HG02678 (cell line): ENCODE measurements at regions not wholly inside any gene's neighbourhood (a gene's known extent, or its start where the extent isn't known, plus 50 kb on each side); places are given as distances from the start of the nearest gene placed in this dataset.

Experiments
- ATAC-seq: cut with Tn5 transposase; IDR thresholded peaks from one replicate; pipeline ENCODE4 v1.9.1; 2021; ENCODE audit warnings: mild to moderate bottlenecking, moderate library complexity; ENCODE audit not compliant: unreplicated experiment

DNA sequence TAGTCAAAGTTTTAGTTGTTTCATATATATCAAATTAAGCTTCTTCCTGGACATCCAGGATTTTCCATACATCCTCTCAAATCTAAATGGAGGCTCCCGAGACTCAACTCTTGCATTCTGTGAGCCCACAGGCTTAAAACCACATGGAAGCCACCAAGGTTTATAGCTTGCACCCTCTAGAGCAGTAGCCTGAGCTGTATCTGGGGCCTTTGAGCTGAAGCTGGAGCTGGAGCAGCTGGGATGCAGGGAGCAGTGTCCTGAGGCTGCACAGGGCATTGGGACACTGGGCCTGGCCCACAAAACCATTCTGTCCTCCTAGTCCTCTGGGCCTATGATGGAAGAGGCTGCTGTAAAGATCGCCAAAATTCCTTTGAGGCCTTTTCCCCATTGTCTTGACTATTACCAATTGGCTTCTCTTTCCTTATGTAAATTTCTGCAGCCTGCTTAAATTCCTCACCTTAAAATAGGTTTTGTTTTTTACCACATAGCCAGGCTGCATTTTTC, 151.0 kb downstream of the COX7C start:
- ATAC-seq = no peak

DNA sequence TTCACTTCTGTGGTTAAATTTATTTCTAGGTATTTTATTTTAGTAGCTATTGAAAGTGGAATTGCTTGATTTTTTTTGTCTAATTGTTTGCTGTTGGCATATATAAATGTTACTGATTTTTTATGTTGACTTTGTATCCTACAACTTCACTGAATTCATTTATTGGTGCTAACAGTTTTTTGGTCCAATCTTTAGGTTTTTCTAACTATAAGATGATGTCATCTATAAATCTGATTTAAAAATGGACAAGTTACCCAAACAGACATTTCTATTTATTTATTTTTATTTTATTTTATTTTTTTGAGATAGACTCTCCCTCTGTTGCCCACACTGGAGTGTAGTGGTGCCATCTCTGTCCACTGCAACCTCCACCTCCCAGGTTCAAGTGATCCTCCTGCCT, 162.3 kb downstream of the COX7C start:
- ATAC-seq = no peak

DNA sequence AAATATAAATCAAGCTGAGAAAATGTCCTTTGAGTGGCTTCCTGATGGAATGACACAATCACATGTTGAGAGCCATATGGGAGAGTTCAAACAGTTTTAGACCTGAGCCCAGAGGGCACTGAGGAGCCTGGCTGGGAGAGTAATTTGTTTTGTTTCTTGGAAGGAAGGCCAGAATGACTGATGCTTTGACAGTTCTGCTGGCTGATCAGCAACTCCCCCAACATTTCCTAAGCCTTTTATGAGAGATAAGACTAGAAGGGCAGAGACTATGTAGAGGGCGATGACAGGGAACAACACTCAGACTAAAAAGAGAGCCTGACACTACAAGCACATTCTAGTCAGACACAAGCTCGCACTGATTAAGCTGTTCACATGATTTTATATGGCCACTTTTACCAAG, 169.2 kb downstream of the COX7C start:
- no peak for ATAC-seq

DNA sequence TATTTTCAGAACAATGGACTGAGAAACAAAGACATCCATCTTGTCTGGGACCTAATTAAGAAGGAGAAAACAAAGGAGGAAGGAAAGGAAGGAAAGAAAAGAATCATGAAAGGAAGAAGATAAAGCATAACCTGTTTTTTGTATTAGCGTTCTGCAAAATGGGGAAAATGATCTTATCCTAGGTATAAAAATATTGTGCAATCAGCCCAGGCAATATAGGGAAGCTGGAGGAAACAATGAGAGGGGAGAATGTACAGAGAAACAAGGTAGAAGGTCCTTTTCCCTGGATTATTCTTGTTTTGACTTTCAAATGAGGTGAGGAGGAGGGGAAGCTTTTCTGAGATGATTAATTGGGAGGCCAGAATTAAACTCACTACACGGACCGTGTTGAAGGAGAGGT, 177.9 kb downstream of the COX7C start:
- no peak for ATAC-seq

DNA sequence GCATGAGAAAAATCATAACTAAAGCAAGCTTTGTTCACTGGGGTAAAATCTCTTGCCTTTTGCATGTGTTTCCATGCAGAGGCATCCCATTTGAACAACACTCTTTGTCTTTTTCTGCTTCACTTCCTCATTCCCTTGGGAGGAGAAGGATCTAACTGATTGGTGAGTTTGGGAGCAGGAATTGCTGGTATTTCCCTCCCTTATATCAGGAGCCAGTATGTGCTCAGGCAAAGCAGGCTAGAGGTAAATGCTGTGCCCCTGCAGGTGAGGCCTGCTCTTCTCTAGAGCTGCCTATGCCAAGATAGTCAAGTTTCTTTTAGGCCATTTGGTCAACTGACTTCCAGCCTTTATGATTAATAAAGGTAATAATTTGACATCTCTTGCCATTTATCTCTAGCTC, 179.9 kb downstream of the COX7C start:
- ATAC-seq = no peak

DNA sequence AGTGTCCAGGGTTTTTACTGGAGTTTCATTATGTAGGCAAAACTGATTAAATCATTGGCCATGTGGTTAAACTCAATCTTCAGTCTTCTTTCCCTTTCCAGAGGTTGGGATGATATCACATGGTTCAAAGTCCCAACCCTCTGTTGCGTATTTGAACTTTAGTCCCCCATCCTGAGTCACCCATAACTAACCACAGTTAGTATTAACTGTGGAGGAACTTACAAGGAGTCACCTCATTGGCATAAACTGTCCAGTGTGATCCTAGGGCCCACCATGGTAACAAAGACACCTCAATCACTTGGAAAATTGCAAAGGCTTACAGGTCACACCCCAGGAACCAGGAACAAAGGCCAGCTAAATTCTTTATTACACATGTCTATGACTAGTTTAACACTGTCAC, 188.5 kb downstream of the COX7C start:
- no peak for ATAC-seq

DNA sequence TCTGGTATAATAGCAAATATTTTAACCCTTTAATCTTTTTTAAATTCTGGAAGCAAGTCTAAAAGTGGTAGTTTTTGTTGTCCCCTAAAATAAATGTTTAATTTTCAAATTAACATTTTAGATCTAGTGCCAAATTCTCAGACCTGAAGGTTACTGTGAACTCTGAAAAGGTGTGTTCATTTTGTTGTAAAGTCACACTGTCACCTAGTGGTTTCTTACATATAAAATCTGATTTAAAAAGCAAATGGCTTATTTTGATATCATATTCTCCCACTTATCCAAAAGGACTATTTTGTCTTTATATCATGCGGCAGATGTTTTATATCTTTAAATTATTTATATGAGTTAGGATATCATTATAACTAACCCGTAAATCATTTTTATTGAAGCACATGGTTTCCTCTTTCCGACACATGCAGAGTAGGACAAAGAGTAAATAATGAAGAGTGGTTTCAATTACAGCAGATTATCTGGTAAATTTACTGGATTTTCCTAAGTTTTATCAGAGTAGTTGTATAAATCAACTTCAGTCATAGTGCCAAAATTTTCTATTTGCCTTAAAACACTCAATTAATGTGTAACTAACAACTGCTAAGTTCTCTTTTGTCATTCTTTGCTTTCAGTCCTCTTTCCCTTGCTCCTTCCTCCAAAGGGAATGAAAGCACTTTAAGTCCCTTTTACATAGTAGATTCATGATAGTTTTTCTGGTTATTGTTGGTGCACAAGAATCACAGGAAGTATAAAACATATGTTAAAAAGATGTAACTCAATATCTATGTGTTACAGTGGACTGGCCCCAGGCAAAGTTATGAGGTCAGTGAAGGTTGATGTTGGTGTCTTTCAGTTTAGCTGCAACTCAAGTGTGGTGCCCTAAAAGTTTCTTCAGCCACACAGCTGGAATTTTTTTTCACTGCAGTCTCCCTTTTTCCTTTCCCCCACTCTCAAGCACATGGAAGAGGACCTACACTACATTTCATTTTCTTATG, 189.6 kb downstream of the COX7C start:
- no peak for ATAC-seq

DNA sequence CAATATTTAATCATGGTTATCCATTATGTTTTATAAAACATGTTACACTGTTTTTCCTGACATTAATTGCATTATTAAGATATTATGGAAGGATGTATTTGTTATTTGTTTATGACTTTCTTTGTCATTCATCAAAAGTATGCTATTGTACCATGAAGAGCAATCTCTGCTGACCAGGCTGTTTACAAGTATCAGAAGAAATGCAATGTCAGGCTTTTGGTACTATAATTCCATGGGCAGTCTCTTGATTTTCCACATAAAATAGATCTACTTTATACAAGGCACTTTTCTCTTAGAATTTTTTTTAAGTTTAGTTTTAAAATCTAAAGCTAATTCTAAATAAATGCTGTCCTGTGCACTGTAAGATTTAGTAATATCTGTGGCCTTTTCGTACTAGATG, 196.6 kb downstream of the COX7C start:
- ATAC-seq = no peak

DNA sequence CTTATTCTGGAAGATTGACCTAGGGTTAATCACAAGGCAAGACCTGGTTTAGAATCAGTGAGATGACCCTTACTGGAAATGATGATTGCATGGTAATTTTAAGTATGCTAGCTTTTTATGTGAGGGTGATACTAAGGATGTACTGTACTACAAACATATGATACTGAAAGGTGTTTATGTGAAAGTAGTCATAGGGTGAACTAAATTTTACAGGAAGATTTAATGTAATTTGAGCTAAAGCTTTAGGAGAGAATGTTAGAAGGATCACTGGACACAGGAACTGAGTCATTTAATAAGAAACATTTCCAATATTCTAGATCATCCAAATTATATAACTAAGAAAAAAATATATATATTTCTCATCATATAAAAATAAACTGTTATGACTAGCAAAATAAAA, 197.2 kb downstream of the COX7C start:
- no peak for ATAC-seq

DNA sequence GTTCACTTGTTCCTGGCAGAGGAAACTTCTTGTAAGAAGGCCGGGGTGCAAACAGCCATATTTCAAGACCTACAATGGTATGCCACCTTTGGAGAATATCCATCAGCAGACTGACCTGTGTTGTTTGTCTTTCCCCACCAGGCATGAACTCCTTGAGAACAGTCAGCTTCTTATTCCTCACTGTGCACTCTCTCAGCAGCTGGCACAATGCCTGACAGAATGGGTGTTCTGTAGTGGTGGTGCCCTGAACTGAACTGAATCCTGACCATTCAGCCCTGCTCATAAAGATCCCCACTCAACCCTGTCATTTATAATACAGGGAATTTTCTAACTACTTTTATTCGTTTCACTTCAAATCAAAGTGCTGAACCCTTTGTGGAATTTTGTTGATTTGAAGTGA, 206.9 kb downstream of the COX7C start:
- ATAC-seq = no peak

DNA sequence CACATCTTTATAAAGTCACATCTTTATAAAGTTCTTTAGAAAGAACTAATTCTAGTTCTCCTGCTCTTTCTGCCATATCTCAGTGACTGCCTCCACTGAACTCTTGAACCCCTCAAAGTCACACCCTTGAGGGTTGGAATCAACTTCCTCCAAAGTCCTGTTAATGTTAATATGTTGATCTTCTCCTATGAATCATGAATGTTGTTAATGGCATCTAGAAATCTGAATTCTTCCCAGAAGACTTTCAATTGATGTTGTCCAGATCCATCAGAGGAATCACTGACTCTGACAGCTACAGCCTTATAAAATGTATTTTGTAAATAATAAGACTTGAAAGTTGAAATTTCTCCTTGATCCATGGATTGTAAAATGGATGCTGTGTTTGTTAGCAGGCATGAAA, 213.4 kb downstream of the COX7C start:
- ATAC-seq = no peak

DNA sequence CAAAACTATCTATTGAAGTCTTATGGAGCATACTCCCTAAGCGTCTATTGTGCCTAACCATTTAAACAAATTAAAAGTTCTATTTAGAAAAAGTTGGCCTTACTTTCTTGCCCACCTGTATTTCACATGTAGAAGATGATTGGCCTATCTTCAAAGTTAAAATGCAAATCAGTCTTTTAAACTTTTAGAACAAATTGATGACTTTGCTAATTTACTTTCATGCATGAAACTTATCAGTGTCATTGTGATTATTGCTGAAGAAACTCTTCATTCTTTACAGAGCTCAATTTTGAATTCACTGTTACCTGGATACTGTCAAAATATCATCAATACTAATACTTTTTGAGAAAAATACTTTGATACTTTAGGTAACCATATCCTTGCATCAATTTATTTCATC, 216.1 kb downstream of the COX7C start:
- no peak for ATAC-seq

DNA sequence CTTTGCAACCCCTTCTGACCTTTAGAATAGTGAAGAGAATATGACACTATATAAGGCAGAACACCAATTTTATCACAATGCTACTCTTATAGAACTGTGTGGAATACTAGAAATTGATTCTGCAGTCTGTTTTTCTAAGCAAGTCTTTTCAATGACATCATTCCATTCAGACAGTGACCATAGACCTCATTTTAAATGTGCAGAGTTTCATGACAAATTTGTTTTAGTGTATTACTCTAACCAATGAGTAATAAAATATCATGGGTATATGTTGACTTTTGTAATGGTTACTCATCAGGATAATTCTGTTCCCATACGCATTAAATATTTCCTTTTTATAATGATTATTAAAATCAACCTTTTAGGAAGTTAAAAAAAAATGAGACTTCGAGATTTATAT, 219.9 kb downstream of the COX7C start:
- no peak for ATAC-seq

DNA sequence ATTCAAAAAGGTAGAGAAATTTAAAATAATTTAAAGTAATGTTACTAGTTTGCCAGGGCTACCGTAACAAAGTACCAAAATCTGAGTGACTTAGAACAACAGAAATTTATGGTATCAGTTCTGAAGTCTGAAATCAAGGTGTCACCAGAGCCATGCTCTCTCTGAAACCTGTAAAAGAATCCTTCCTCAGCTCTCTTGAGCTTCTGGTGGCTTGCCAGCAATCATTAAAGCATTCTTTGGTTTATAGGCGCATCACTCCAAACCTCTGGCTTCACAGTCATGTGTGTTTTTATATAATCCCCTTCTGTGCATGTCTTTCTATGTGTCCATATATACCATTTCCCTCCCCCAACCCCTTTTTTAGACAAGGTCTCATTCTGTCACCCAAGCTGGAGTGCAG, 220.3 kb downstream of the COX7C start:
- no peak for ATAC-seq

DNA sequence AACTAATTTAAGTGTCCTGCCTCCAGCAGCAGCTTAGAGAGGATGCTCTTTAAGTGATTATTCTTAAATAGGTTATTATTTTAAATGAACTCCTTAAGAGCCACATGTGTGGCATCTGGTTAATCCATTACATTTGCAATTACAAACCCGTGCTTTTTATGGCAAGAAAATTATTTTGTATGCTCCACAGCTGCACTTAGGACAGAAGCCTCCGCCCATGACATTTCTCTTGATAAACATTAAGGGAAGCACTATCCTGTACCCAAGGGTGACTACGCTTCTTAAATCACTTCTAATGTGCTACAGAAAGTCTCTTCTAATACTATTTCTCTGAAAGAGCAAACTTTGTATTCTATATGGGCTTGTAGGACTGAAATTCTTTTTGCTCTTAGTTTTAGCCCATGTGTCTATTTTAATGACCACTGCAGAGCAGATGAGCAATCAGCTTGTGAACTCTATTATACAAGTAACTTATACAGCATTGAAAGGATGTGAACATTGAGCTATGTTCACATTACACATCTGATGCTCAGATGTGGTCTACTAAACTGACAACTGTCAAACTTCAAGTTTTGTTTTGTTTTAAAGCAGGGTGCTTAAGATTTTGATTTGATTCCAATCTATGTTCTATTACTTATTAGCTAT, 223.4 kb downstream of the COX7C start:
- no peak for ATAC-seq

DNA sequence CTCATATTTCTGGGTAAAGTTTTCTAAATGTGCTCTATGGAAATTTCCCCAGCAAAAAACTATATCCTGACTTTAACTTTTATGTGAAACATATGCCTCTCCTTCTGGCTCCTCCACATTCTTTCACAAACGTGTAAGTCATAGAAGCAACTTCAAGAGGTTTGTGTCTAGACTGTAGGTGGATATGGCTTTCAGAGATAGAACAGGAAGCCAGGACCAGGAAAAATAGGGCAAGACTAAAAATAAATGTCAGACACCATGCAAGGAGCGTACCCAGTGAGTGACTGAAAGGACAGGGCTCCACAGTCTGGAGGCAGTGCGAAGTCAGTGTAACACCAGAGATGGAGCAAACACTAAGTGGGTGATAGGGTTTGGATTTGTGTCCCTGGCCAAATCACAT, 240.7 kb downstream of the COX7C start:
- ATAC-seq = no peak

DNA sequence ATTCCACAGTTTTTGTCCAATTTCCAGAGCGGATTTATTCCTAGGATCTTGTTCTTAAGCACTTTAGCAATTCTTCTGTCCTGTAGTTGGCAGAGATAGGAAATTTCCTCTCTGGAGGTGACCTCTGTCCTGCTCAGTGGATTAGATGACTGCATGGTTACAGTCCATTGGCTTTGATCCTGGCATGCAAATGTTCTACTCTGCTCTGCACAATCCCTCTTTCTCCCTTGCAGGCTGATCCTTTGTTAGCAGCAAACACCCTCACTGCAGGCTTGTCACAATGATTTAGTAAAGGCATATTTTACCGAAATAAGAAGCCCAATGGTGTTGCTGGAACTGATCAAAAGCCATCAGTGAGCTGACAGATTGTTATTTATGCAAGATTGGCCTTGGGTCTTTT, 243.8 kb downstream of the COX7C start:
- no peak for ATAC-seq

DNA sequence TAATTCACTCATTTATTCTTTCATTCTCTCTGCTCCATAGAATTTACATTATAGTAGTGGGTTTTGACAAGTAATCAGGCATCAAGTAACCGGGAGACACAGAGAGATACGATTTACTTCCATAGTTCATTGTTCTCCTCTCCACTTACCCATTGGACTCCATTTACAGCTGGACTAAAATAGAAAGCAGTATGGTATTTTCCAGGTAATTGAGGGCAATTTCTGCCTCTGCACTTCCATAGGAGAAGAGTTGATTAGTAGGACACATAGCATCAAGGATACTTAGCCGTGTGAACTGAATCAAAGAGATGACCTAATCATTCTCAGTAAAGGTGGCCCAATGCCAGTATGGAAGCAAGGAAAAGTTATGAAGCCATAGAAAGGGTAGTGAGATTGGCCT, 244.4 kb downstream of the COX7C start:
- no peak for ATAC-seq

DNA sequence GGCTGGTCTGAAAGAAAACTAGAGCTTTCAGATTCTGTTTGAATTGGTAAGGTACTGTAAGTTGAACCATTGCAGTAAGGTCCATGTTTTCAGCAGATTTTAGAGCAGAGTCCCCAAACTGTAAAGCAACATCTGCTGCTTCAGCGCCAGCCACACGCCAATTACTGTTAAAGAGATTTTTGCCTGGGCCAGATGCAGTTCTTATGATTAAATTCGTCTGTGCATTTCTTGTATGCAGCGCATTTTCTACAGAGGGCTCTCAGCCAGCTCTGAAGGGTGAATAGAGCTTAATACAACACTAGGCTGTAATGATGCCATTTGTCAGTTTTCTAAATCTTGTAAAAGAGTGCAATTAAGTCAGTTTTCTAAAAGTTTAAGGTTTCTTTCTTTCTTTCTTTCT, 246.3 kb downstream of the COX7C start:
- no peak for ATAC-seq

DNA sequence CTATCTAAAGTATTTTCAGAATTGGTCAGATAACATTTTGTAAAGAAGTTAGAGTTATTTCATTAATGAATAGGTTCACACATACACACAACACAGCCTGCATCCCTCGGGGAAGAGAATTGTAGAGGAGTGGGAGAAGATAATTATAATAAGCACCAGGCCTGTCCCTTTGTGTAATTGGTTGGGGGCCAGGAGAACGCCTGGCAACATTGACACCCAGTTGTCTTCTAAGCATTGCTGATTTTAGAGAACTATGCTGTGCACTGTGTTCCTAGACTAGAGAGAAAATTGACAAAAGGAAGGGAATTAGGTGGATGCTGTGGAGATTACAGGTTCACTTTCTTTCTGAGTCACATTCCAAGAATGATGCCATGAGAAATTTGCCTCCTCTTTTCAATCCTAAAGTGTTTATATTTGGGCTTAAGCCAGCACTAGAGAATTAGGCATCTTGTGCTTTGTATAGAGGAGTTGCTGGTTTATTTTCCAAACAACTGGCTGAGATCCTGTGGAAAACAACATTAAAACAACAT, 247.6 kb downstream of the COX7C start:
- no peak for ATAC-seq

DNA sequence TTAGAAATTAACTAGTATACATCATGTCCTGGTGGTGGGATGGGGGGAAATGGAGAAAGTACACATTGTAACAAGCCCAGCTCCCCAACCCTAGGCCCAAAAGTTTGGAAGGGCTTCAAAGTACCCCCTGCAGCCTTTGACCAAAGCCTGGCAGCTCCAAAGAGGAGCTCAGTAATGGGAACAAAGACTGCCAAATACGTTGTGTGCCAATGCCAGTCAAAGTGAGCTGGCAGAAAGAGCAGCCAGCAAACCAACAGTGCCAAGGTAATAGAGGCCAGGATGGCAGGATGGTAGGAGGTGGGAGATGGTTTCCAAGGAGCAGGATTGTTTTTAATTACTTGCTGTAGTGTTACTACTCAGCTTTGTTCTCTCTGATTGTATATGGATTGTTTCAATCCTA, 248.3 kb downstream of the COX7C start:
- ATAC-seq = no peak

DNA sequence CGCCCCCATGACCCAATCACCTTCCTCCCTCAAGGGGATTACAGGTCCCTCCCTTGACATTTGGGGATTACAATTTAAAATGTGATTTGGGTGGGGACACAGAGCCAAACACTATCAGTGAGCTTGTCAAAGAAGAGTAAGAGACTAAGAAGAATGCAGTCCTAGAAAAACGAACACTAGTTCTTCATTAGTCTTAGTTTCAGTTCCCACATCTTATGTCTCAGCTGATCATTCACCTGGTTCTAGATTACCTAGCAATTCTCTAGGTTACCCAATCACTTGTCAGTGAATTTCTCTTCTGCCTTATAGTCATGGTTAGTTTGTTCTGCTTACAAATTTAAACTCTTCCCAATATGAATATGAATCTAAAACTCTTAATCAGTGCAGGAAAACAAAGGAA, 251.5 kb downstream of the COX7C start:
- no peak for ATAC-seq
